H1 (cell line): ENCODE measurements at regions not wholly inside any gene's neighbourhood (a gene's known extent, or its start where the extent isn't known, plus 50 kb on each side); places are given as distances from the start of the nearest gene placed in this dataset.

Experiments
- CTCF ChIA-PET: fragments of 300-600 bp; sonication (Branson Sonifier 250); formaldehyde crosslinking; loops from one replicate; lab custom pipeline; 2021; ENCODE audit not compliant: partially characterized antibody; lab: Charles Lee
- POLR2A ChIA-PET: fragments of 300-600 bp; sonication (Branson Sonifier 250); formaldehyde crosslinking; loops from one replicate; lab custom pipeline; 2021; ENCODE audit warnings: inconsistent platforms; ENCODE audit not compliant: partially characterized antibody; lab: Charles Lee
- DNase-seq, 2 experiments: peaks; one replicate each; pipeline versions ENCODE4 v3.0.0 to v3.0.0-alpha.2; 2010 to 2022; ENCODE audit warnings: low spot score in 2 of 2, low read depth in 1 of 2, mixed read lengths in 1 of 2
- FAIRE-seq: peaks from 2 replicates; lab custom pipeline; 2011; peaks lifted over from hg19 to GRCh38; lab: Jason Lieb, UNC
- H2AFZ ChIP-seq: 2 replicates; pipeline ENCODE4 v1.8.1; 2012; ENCODE audit warnings: low read length, inconsistent platforms
- H2AK5ac ChIP-seq: 2 replicates; pipeline ENCODE4 v1.6.1; 2013; ENCODE audit warnings: low read depth, low read length
- H2BK120ac ChIP-seq: replicated peaks from 2 replicates; pipeline ENCODE3; 2013; ENCODE audit warnings: low read depth, low read length, inconsistent platforms
- H2BK12ac ChIP-seq: 2 replicates; pipeline ENCODE4 v1.6.1; 2013; ENCODE audit warnings: low read depth, low read length
- H2BK15ac ChIP-seq: 2 replicates; pipeline ENCODE4 v1.6.1; 2013; ENCODE audit warnings: low read length
- H2BK20ac ChIP-seq: 2 replicates; pipeline ENCODE4 v1.6.1; 2013; ENCODE audit warnings: low read length
- H2BK5ac ChIP-seq: 2 replicates; pipeline ENCODE4 v1.6.1; 2013; ENCODE audit warnings: low read depth, low read length
- H3K14ac ChIP-seq: 2 replicates; pipeline ENCODE4 v1.6.1; 2013; ENCODE audit warnings: inconsistent platforms; ENCODE audit not compliant: insufficient read length
- H3K18ac ChIP-seq: 2 replicates; pipeline ENCODE4 v1.6.1; 2013; ENCODE audit warnings: low read length; ENCODE audit errors: extremely low read depth
- H3K23ac ChIP-seq: 2 replicates; pipeline ENCODE4 v1.6.1; 2013; ENCODE audit warnings: inconsistent platforms; ENCODE audit not compliant: insufficient read length
- H3K23me2 ChIP-seq: 2 replicates; pipeline ENCODE4 v1.6.1; 2013; ENCODE audit warnings: low read depth, low read length
- H3K27ac ChIP-seq: 2 replicates; pipeline ENCODE4 v1.6.1; 2011; ENCODE audit warnings: low read depth, low read length, inconsistent platforms
- H3K27me3 ChIP-seq, 4 experiments: replicated peaks in 1 of 4; 1 replicate in 1 of 4; 2 replicates in 3 of 4; pipeline versions ENCODE4 v1.6.1 to v1.8.1; 2011 to 2013; ENCODE audit warnings: low read length in 3 of 4, mild to moderate bottlenecking in 3 of 4, inconsistent platforms in 2 of 4, mixed read lengths in 2 of 4, moderate library complexity in 1 of 4; ENCODE audit not compliant: control insufficient read depth in 3 of 4, insufficient read depth in 3 of 4; ENCODE audit errors: extremely low read depth in 1 of 4
- H3K36me3 ChIP-seq, 4 experiments: 2 replicates each; pipeline versions ENCODE4 v1.6.1 to v1.8.1; 2011 to 2013; ENCODE audit warnings: mild to moderate bottlenecking in 4 of 4, low read length in 3 of 4, moderate library complexity in 2 of 4, control low read depth in 1 of 4, inconsistent platforms in 1 of 4; ENCODE audit not compliant: insufficient read depth in 4 of 4, control insufficient read depth in 2 of 4
- H3K4ac ChIP-seq: replicated peaks from 2 replicates; pipeline ENCODE3; 2013; ENCODE audit warnings: low read length, low read depth, mixed read lengths, inconsistent platforms; ENCODE audit not compliant: insufficient read length
- H3K4me1 ChIP-seq, 4 experiments: replicated peaks in 1 of 4; 1 replicate in 1 of 4; 2 replicates in 3 of 4; pipeline versions ENCODE4 v1.6.1 to v1.8.1; 2011 to 2013; ENCODE audit warnings: low read length in 3 of 4, inconsistent platforms in 2 of 4, mixed read lengths in 1 of 4; ENCODE audit not compliant: insufficient read depth in 4 of 4, control insufficient read depth in 3 of 4
- H3K4me2 ChIP-seq, 2 experiments: 2 replicates each; pipeline versions ENCODE4 v1.6.1 to v1.8.1; 2011 to 2013; ENCODE audit warnings: low read depth in 2 of 2, low read length in 2 of 2, control low read depth in 1 of 2, inconsistent platforms in 1 of 2, mild to moderate bottlenecking in 1 of 2; ENCODE audit not compliant: insufficient read depth in 1 of 2
- H3K4me3 ChIP-seq, 4 experiments: fragments of 200-600, 300-600 bp in 1 of 4; sonication (generic), shearing (Covaris generic), sonication (Bioruptor Twin) in 1 of 4; 2 replicates each; pipeline versions ENCODE4 v1.5.1 to v1.8.1; 2011 to 2016; ENCODE audit warnings: low read length in 4 of 4, low read depth in 3 of 4, control low read depth in 2 of 4, inconsistent platforms in 2 of 4, mild to moderate bottlenecking in 2 of 4, mixed read lengths in 1 of 4, moderate library complexity in 1 of 4; ENCODE audit not compliant: insufficient read depth in 2 of 4; ENCODE audit errors: extremely low read depth in 1 of 4
- H3K56ac ChIP-seq: replicated peaks from 2 replicates; pipeline ENCODE3; 2013; ENCODE audit warnings: low read depth, mild to moderate bottlenecking, mixed read lengths, low read length, inconsistent platforms; ENCODE audit not compliant: insufficient read length
- H3K79me1 ChIP-seq: 2 replicates; pipeline ENCODE4 v1.6.1; 2013; ENCODE audit warnings: low read depth, low read length, control low read depth
- H3K79me2 ChIP-seq, 2 experiments: 2 replicates each; pipeline versions ENCODE4 v1.6.1 to v1.8.1; 2012 to 2013; ENCODE audit warnings: low read length in 2 of 2, mild to moderate bottlenecking in 2 of 2, inconsistent platforms in 1 of 2; ENCODE audit not compliant: insufficient read depth in 2 of 2, control insufficient read depth in 1 of 2
- H3K9ac ChIP-seq, 4 experiments: replicated peaks in 1 of 4; 1 replicate in 1 of 4; 2 replicates in 3 of 4; pipeline versions ENCODE4 v1.6.1 to v1.8.1; 2011 to 2013; ENCODE audit warnings: low read depth in 3 of 4, low read length in 3 of 4, control low read depth in 2 of 4, mild to moderate bottlenecking in 2 of 4, moderate library complexity in 2 of 4, inconsistent platforms in 1 of 4; ENCODE audit errors: extremely low read depth in 1 of 4
- H3K9me3 ChIP-seq, 2 experiments: 2 replicates each; pipeline versions ENCODE4 v1.6.1 to v1.8.1; 2012 to 2013; ENCODE audit warnings: mild to moderate bottlenecking in 2 of 2, moderate library complexity in 2 of 2, control low read depth in 1 of 2, inconsistent platforms in 1 of 2, low read depth in 1 of 2, low read length in 1 of 2, mixed read lengths in 1 of 2; ENCODE audit not compliant: insufficient read depth in 2 of 2
- H4K20me1 ChIP-seq, 2 experiments: replicated peaks in 1 of 2; 2 replicates each; pipeline versions ENCODE3 to v1.8.1; 2011 to 2013; ENCODE audit warnings: inconsistent platforms in 2 of 2, low read length in 2 of 2, mild to moderate bottlenecking in 1 of 2; ENCODE audit not compliant: insufficient read depth in 2 of 2, control insufficient read depth in 1 of 2
- H4K5ac ChIP-seq: 2 replicates; pipeline ENCODE4 v1.6.1; 2013; ENCODE audit warnings: low read length, low read depth, mixed read lengths, inconsistent platforms; ENCODE audit not compliant: insufficient read length
- H4K8ac ChIP-seq: 2 replicates; pipeline ENCODE4 v1.8.0; 2013; ENCODE audit warnings: mild to moderate bottlenecking, moderate library complexity, low read length, inconsistent platforms; ENCODE audit not compliant: insufficient read depth; ENCODE audit errors: extremely low read depth
- H4K91ac ChIP-seq: replicated peaks from 2 replicates; pipeline ENCODE3; 2013; ENCODE audit warnings: low read length, mixed read lengths, inconsistent platforms; ENCODE audit not compliant: insufficient read length
- CHD1 ChIP-seq: IDR thresholded peaks from 2 replicates; pipeline ENCODE4 v1.6.1; 2012; ENCODE audit warnings: low read depth, low read length, improper control_type of control experiment
- EZH2 ChIP-seq: fragments of 200-600 bp; sonication (generic); IDR thresholded peaks from 2 replicates; pipeline ENCODE4 v1.7.1; 2012; ENCODE audit warnings: low read depth, mild to moderate bottlenecking, moderate library complexity, low read length, inconsistent platforms; ENCODE audit not compliant: severe bottlenecking
- GABPA ChIP-seq: IDR thresholded peaks from 2 replicates; pipeline ENCODE4 v1.6.1; 2011; ENCODE audit warnings: mild to moderate bottlenecking, low read length, moderate library complexity, borderline replicate concordance; ENCODE audit not compliant: insufficient read depth
- JUN ChIP-seq: IDR thresholded peaks from 2 replicates; pipeline ENCODE4 v1.6.1; 2011; ENCODE audit warnings: low read depth, mild to moderate bottlenecking, improper control_type of control experiment, low read length
- NANOG ChIP-seq: IDR thresholded peaks from 2 replicates; pipeline ENCODE4 v1.6.1; 2011; ENCODE audit warnings: low read length, low read depth, mild to moderate bottlenecking, inconsistent platforms; ENCODE audit not compliant: insufficient read depth, poor library complexity, severe bottlenecking
- NRF1 ChIP-seq: IDR thresholded peaks from 2 replicates; pipeline ENCODE4 v1.6.1; 2011; ENCODE audit warnings: mild to moderate bottlenecking, low read depth, low read length, improper control_type of control experiment
- RFX5 ChIP-seq: IDR thresholded peaks from 2 replicates; pipeline ENCODE4 v1.6.1; 2011; ENCODE audit warnings: low read depth, low read length, improper control_type of control experiment, borderline replicate concordance
- SP4 ChIP-seq: IDR thresholded peaks from 2 replicates; pipeline ENCODE4 v1.6.1; 2012; ENCODE audit warnings: low read length, inconsistent platforms
- YY1 ChIP-seq: IDR thresholded peaks from 2 replicates; pipeline ENCODE4 v1.6.1; 2011; ENCODE audit warnings: low read depth, mild to moderate bottlenecking, low read length
- WGBS, 2 experiments: shearing (Covaris generic) in 1 of 2; methylation state at CpG; one replicate each; pipeline versions ENCODE4 v1.1.6 to v1.1.7; 2013 to 2015; ENCODE audit warnings: low lambda C conversion rate in 2 of 2, mixed read lengths in 2 of 2, inconsistent platforms in 1 of 2, low coverage in 1 of 2, missing lambda C conversion rate in 1 of 2; ENCODE audit not compliant: insufficient replicate concordance in 2 of 2, insufficient coverage in 1 of 2, insufficient read length in 1 of 2; ENCODE audit errors: extremely low coverage in 1 of 2, missing lambda C conversion rate in 1 of 2; 5-methylcytosine and 5-hydroxymethylcytosine counted together
- TF ChIP-seq, protein P1 (sequence below), 3 experiments: IDR thresholded peaks; 1 replicate in 2 of 3; 2 replicates in 1 of 3; pipeline versions ENCODE4 v1.5.1 to v1.6.1; 2011; ENCODE audit warnings: low read length in 3 of 3, mild to moderate bottlenecking in 3 of 3, inconsistent platforms in 2 of 3, low read depth in 1 of 3, moderate library complexity in 1 of 3; ENCODE audit not compliant: insufficient read depth in 1 of 3; ENCODE audit errors: control extremely low read depth in 1 of 3
- TF ChIP-seq, protein P2 (sequence below): IDR thresholded peaks from 2 replicates; pipeline ENCODE4 v1.6.1; 2011; ENCODE audit warnings: low read length, improper control_type of control experiment

DNA sequence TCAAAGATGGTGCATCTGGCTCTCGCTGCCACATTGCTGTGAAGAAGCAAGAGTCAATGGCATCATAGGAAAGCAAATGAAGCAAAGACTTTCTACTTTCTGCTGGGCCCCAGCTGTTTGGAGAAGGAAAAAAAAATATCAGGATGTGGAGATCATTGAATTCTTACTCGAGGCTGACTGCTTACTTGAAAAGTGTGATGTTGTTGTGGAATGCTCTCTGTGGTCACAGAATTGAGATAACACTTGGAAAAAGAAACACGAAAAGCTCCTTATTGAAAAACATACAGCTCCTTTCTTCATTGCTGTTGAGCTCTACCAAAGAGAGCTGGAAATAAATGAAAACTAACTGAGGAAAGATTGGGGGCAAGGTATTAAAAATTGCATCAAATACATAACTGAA lies 157.4 kb upstream of the TBX20 start:
- no peak overlapping the region for H3K4me3 ChIP-seq
- DNase-seq (no peak), FAIRE-seq (no peak)
- ChIA-PET CTCF (no interaction called here), POLR2A (no interaction called here)
- H3K4ac ChIP-seq = no peak overlapping the region
- no peak overlapping the region for H2BK15ac ChIP-seq
- no peak overlapping the region for H3K4me2 ChIP-seq
- no peak overlapping the region for H3K27ac ChIP-seq
- no peak overlapping the region for H2AFZ ChIP-seq
- H2BK120ac ChIP-seq = no peak overlapping the region
- H3K23ac ChIP-seq = no peak overlapping the region
- H4K8ac ChIP-seq = no peak overlapping the region
- no peaks in the 10 kb centered on the region for H3K79me2 ChIP-seq
- no peak overlapping the region for H3K14ac ChIP-seq
- no peak for TF ChIP-seq RFX5
- no peak for TF ChIP-seq NRF1
- no peak for TF ChIP-seq NANOG
- no peak for TF ChIP-seq GABPA
- TF ChIP-seq, protein P1, sequence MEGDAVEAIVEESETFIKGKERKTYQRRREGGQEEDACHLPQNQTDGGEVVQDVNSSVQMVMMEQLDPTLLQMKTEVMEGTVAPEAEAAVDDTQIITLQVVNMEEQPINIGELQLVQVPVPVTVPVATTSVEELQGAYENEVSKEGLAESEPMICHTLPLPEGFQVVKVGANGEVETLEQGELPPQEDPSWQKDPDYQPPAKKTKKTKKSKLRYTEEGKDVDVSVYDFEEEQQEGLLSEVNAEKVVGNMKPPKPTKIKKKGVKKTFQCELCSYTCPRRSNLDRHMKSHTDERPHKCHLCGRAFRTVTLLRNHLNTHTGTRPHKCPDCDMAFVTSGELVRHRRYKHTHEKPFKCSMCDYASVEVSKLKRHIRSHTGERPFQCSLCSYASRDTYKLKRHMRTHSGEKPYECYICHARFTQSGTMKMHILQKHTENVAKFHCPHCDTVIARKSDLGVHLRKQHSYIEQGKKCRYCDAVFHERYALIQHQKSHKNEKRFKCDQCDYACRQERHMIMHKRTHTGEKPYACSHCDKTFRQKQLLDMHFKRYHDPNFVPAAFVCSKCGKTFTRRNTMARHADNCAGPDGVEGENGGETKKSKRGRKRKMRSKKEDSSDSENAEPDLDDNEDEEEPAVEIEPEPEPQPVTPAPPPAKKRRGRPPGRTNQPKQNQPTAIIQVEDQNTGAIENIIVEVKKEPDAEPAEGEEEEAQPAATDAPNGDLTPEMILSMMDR (IDR thresholded peaks at IDR 0.05; ENCODE audit: control extremely low read depth in 1 of 3, insufficient read depth in 1 of 3, low read depth in 1 of 3, low read length in 3 of 3) = no peak
- no peak for TF ChIP-seq YY1
- TF ChIP-seq, protein P2, sequence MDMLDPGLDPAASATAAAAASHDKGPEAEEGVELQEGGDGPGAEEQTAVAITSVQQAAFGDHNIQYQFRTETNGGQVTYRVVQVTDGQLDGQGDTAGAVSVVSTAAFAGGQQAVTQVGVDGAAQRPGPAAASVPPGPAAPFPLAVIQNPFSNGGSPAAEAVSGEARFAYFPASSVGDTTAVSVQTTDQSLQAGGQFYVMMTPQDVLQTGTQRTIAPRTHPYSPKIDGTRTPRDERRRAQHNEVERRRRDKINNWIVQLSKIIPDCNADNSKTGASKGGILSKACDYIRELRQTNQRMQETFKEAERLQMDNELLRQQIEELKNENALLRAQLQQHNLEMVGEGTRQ = no peak
- no peak for TF ChIP-seq SP4
- no peak for TF ChIP-seq EZH2
- TF ChIP-seq JUN = no peak
- no peak for TF ChIP-seq CHD1
- WGBS, 2 experiments = 92% methylated on average over 3 of the region's 3 CpGs; no CpG with 5 or more reads in 1 of the 2 experiments
- H4K20me1 ChIP-seq = no peaks in the 10 kb centered on the region
- no peak overlapping the region for H3K56ac ChIP-seq
- no peak overlapping the region for H2BK20ac ChIP-seq
- H2BK12ac ChIP-seq = no peak overlapping the region
- no peak overlapping the region for H4K5ac ChIP-seq
- H2AK5ac ChIP-seq = no peak overlapping the region
- H2BK5ac ChIP-seq = no peak overlapping the region
- H3K27me3 ChIP-seq = no peaks in the 10 kb centered on the region
- no peaks in the 10 kb centered on the region for H3K4me1 ChIP-seq
- H3K36me3 ChIP-seq = no peaks in the 10 kb centered on the region
- no peaks in the 10 kb centered on the region for H3K79me1 ChIP-seq
- H3K23me2 ChIP-seq = no peaks in the 10 kb centered on the region
- H3K18ac ChIP-seq = no peak overlapping the region
- H3K9me3 ChIP-seq = no peaks in the 10 kb centered on the region
- no peak overlapping the region for H3K9ac ChIP-seq
- H4K91ac ChIP-seq = no peak overlapping the region
